ENCODE measurements at regions not wholly inside any gene's neighbourhood (a gene's known extent, or its start where the extent isn't known, plus 50 kb on each side); places are given as distances from the start of the nearest gene placed in this dataset.
"Not testable (repeated sequence)": the region's sequence is repeated elsewhere in the genome, so short reads cannot be mapped to it uniquely, and the experiment has no call there.

- no peak for DNase-seq (ENCODE audit: low read depth, low spot score)
These were observed 476.8 kb upstream of the ADGRB3 start for GRCh38 chr6:68158256-68158655.

DNA sequence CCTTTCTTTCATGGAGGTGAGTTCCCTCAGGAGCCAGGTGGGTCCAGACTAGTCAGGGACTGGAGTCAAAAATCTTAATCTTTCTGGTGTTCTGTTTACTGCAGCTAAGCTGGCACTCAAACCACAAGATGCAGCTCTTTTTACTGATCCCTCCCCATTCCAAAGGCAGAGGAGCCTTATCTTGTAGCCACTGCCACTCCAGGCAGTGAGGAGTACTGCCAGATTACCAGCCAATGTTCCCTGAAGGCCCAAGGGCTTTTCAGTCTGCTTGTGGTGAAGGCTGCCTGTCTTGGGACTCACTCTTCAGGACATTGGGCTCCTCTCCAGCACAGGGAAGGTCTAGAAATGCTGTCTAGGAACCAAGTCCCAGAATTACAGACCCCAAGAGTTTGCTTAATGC, 490.4 kb upstream of the ADGRB3 start:
- DNase-seq (ENCODE audit: low read depth, low spot score): no peak

DNA sequence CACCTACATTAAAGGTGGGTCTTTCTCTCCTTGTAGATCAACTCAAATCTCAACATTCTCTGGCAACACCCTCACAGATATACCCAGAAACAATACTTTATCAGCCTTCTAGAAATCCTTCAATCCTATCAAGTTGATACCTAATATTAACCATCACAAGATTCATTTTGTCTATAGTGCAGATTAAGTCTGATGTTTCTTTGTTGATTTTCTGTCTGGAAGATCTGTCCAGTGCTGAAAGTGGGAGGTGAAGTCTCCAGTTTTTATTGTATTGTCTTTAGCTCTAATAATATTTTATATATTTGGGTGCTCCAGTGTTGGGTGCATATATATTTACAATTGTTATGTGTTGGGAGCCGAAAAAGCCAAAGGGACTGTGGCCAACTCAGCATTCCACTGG, 493.9 kb upstream of the ADGRB3 start:
- no peak for DNase-seq (ENCODE audit: low read depth, low spot score)

DNA sequence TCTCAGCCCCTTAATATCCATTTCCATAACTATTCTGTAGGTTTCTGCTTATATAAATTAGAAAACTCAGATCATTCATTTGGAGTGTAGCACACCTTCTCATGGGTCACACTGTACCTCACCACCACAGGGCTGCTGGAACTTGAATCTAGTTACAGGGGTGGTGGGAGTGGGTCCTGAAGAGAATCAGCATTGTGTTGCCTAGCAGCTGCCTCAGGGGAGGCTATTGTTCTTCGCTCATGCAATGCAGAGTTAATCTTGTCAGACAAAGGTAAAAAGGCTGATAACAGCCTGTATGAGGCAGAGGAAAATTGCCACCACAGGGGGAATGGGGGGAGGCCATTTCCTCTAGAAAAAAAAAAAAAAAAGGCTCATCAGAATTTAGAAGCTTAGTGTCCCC, 496.0 kb upstream of the ADGRB3 start:
- no peak for DNase-seq (ENCODE audit: low read depth, low spot score)

- no peak for DNase-seq (ENCODE audit: low read depth, low spot score)
These were observed 500.3 kb upstream of the ADGRB3 start for GRCh38 chr6:68134796-68135195.

DNA sequence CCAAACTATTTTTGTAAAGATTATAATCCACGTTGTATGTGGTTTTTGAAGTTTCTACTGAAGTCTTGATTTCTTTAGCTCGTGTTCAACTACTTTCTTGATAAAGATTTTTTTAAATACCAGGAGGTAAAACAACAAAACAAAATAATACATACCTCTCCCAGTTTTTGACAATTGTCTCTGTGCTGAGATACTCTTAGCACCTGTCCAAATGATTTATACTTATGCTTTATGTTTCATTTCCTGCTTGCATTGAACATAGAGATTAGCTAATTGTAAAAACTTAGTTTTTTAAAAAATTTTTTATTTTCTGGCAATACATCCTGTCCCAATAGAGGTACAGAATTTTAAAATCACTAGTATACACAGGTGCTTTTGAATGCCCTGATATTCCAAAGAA, 506.9 kb upstream of the ADGRB3 start:
- DNase-seq (ENCODE audit: low read depth, low spot score): no peak

- DNase-seq (ENCODE audit: low read depth, low spot score): no peak
These were observed 508.0 kb upstream of the ADGRB3 start for GRCh38 chr6:68127074-68127473.

DNA sequence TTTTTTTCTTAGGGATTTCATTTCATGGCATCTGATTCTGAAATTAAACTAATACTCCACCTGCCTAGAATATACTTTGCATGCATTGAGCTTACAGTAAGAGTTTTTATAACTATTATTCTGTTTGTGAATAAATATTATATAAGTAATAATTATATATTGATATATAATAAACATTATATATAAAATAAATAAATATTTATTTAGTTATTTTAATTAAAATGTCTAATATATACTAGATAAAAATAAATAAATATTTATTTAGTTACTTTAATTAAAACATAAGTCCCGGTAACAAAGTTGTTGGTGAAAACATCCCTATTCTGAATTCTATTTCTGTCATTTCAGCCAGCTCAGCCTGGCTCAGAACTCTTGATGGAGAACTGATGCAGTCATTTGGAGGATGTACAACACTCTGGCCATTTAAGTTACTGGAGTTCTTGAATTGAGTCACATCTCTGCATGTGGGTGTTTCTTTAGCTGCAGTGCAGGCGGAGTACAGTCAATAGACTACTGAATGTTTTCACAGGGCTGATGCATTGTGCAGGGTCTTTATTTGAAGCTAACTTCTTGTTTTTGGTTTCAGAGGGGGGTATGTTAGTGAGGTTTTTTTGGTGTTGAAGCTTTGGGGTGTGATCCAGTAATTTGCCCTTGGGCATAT, 508.9 kb upstream of the ADGRB3 start:
- DNase-seq (ENCODE audit: low read depth, low spot score): no peak

- not testable (repeated sequence) for DNase-seq (ENCODE audit: low read depth, low spot score)
These were observed 512.1 kb upstream of the ADGRB3 start for GRCh38 chr6:68122975-68123374.

GRCh38 chr6:68122032-68122431, 513.0 kb upstream of the ADGRB3 start:
- DNase-seq (ENCODE audit: low read depth, low spot score): no peak

GRCh38 chr6:68120954-68121353, 514.1 kb upstream of the ADGRB3 start:
- DNase-seq (ENCODE audit: low read depth, low spot score): not testable (repeated sequence)

- DNase-seq (ENCODE audit: low read depth, low spot score): no peak
These were observed 520.5 kb upstream of the ADGRB3 start for GRCh38 chr6:68114463-68115047.

DNA sequence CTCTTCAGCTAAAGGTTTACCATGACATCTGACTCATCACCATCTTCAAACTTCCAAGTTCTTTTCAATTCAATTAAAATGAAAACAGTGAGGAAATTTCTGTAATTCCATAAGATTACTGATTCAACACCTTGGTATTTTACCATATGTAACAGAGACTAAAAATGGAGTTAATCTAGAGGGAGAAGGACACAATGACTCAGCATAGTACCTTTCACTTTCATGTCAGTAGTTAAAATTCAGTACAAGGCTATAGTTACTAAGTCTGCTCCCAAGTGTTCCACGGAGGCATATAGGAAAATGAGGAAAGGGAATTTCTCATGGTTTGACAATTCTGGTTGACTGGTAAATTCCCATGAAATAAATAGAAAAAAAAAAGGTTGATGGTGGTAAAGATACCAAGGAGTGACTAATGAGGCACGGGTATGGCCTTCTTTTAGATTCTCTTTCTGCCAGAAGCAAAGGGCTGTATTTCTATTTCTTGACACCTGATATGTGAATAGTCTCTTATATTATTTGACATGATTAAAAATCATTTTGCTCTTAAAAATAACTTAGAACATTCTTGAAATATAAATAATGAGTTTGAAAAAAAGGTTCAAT, 526.7 kb upstream of the ADGRB3 start:
- no peak for DNase-seq (ENCODE audit: low read depth, low spot score)

- DNase-seq (ENCODE audit: low read depth, low spot score): no peak
These were observed 541.0 kb upstream of the ADGRB3 start for GRCh38 chr6:68094070-68094469.

GRCh38 chr6:68087399-68088133, 547.5 kb upstream of the ADGRB3 start:
- no peak for DNase-seq (ENCODE audit: low read depth, low spot score)

DNA sequence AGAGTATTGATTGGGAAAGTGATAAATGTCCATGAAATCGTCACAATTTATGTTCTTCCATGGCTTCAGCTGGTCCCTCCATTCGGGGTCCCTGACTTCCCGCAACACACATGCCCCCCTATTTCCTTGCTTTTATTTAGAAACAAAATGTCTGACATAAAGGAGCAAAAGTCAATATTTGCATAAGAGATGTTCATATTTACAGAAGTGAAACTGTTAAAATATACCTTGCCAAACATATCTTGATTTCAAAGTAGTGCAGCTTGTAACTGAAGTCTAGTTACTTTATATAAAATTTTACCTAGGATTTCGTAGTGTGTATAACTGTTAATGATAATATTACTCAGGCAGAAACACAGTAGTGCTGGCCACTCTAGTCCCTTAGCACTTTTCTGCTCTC, 548.9 kb upstream of the ADGRB3 start:
- DNase-seq (ENCODE audit: low read depth, low spot score): no peak

DNA sequence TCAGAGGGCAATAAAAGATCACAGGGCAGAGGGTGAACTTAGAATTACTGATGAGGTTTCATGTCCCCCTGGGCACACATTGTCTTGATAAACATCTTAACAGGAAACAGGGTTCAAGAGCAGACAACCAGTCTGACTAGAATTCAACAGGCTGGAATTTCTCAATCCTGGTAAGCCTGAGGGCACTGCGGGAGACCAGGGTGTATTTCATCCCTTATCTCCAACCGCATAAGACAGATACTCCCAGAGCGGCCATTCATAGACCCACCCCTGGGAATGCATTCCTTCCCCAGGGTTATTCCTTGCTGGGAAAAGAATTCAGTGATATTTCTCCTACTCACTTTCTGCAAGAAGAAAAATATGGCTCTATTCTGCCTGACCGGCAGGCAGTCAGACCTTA, 549.5 kb upstream of the ADGRB3 start:
- DNase-seq (ENCODE audit: low read depth, low spot score): not testable (repeated sequence)

- no peak for DNase-seq (ENCODE audit: low read depth, low spot score)
These were observed 553.0 kb upstream of the ADGRB3 start for GRCh38 chr6:68082086-68082485.

DNA sequence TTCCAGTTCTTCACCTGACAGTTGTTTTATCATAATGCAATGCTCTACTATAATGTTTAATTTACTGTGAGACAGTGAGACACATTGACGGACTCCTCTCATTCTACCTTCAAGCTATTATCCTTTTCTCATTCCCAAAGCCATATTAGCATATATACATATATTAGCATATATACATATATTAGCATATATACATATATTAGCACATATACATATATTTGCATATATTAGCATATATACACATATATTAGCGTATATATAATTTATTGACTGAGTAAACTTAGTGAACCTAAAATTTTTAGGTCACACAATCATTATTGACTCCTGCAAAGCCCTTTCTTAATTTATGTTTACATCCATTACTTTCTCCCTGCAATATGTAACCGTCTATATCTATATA, 555.0 kb upstream of the ADGRB3 start:
- no peak for DNase-seq (ENCODE audit: low read depth, low spot score)

- DNase-seq (ENCODE audit: low read depth, low spot score): no peak
These were observed 557.4 kb upstream of the ADGRB3 start for GRCh38 chr6:68077661-68078060.

DNA sequence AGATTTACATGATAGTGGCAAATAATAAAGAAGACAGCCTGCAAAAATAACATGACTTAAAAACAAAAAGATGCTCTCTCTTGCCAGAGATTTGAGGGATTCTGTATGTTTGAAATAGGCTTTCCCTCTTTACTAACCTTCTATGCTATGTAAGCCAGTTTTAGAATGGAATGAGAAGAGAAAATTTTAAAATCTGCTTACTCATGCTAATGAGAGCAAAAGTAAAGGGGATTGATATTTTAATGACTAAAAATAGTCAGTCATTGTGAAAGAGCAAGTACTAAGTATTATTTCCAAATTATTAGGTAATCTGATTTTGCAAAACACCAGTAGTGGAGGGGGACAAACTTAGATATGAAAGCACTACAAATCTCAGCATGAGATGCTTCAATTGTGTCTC, 563.3 kb upstream of the ADGRB3 start:
- DNase-seq (ENCODE audit: low read depth, low spot score): no peak

- no peak for DNase-seq (ENCODE audit: low read depth, low spot score)
These were observed 565.0 kb upstream of the ADGRB3 start for GRCh38 chr6:68069921-68070710.
